Activated CD4-positive, alpha-beta T cell treated with anti-CD3 and anti-CD28 coated beads, Interleukin-2, Interleukin-6, amounts not matched to agents 100 ng/mL and 50 ng/mL, durations not matched to agents 16 hours and 8 hours (primary cell): ENCODE measurements at regions not wholly inside any gene's neighbourhood (a gene's known extent, or its start where the extent isn't known, plus 50 kb on each side); places are given as distances from the start of the nearest gene placed in this dataset.
"Not testable (repeated sequence)": the region's sequence is repeated elsewhere in the genome, so short reads cannot be mapped to it uniquely, and the experiment has no call there.

Experiments used
- DNase-seq: peaks from one replicate; pipeline ENCODE4 v3.0.0-alpha.2; 2020

GRCh38 chr13:106087201-106087600, 448.3 kb downstream of the EFNB2 start:
- no peak for DNase-seq

DNA sequence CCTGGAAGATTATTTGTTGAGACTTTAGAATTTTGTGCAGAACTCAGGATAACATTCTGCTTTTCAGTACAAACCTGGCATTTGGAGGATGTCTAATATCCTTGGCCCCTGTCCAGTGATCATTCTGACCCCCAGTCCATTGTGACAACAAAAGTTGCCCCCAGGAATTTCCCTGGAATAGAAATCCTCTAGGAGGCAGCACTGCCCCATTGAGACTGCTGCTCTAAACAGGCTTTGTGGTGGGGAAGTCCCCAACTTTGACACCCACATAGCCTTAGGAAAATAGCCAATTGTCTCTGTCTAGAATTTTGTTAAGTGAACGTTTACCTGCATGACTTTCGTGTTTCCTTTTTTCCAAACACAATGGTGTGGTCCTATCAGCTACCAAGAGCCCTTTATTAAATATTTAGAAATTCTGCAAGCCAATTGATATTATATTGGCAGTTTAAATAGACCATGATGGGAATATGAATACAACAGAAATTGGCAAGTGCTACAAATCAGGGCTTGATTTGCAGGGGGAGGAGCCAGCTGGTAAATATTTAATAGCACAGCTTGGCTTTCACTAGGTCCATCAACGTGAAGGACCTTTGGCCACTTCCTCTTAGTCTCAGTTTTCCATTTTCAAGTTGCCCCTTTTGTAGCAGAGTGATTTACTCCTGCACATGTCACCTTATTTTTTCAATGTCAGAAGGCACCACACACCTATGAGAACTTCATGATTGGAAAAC, 451.7 kb downstream of the EFNB2 start:
- peak; percentile 2 for DNase-seq

DNA sequence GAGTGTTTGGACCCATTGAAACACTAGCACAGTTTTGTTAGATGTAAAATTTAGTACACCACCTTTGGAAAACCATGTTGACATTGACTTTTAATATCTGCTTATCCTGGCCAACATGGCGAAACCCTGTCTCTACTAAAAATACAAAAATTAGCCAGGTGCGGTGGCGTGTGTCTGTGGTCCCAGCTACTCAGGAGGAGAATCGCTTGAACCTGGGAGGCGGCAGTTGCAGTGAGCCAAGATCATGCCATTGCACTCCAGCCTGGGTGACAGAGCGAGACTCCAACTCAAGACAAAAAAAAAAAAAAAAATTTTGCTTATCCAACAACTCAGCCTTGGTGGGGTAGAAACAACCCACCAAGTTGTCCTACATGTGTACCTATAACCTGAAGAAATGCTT, 454.2 kb downstream of the EFNB2 start:
- not testable (repeated sequence) for DNase-seq

- no peak for DNase-seq
These were observed 457.3 kb downstream of the EFNB2 start for GRCh38 chr13:106078191-106078590.

DNA sequence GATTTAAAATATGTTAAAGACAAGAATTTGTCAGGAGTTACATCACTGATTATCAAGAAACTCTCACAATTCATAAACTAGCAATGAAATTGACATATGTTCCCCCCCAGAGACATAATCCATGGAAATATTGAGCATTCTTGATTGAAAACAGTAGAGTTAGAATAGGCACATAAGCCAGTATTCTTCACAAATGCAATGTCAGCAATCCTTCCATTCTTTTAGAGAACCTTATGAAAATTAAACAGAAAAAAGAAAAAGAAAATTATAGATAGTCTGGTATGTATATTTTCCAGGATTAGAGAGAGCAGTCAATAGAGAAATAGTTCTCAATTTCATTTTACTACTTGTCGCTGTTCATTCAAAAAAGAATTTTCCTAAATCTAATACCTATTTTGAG, 458.4 kb downstream of the EFNB2 start:
- no peak for DNase-seq

- no peak for DNase-seq
These were observed 463.4 kb downstream of the EFNB2 start for GRCh38 chr13:106072014-106072413.

- no peak for DNase-seq
These were observed 471.7 kb downstream of the EFNB2 start for GRCh38 chr13:106063591-106064313.

DNA sequence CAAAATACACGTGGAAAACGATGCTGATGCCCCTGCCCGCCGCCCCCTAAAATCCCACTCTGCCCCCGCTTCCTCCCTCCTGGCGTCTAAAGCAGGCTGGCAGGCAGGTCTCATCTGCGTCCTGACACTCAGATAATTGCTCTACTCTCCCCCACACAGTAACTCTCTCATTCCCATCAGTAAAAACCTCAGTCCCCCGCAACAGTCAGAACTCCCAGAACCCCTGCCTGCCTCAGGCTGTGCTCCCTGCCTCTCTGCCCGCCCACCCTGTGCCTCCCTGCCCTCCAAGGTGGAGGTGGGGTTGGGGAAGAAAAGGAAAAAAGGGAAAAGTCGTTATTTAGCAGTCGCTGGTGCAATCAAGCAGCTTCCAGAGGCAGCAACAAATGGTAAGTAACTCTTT, 473.7 kb downstream of the EFNB2 start:
- DNase-seq = no peak

- no peak for DNase-seq
These were observed 478.6 kb downstream of the EFNB2 start for GRCh38 chr13:106056851-106057250.

GRCh38 chr13:106052200-106052767, 483.2 kb downstream of the EFNB2 start:
- no peak for DNase-seq

DNA sequence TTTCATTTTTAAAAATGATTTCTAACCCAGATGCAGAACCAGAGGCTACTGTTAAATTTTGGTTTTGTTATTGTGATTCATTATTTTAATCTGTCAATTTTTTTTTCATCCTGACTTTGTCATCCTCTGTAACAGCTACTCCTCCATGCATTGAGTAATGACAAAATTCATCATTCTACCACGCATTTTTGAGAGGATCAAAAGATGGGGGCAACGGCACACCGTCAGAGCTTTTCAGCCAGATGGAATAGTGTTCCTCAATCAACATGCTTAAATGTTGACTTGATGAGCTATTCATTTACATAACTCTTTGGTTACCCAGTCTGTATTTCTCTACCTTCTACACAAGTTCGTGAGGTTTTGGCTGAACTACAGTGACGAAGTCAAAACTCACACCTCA, 486.3 kb downstream of the EFNB2 start:
- DNase-seq = no peak

- DNase-seq = no peak
These were observed 487.1 kb downstream of the EFNB2 start for GRCh38 chr13:106048386-106048785.

GRCh38 chr13:106047859-106048258, 487.6 kb downstream of the EFNB2 start:
- no peak for DNase-seq

DNA sequence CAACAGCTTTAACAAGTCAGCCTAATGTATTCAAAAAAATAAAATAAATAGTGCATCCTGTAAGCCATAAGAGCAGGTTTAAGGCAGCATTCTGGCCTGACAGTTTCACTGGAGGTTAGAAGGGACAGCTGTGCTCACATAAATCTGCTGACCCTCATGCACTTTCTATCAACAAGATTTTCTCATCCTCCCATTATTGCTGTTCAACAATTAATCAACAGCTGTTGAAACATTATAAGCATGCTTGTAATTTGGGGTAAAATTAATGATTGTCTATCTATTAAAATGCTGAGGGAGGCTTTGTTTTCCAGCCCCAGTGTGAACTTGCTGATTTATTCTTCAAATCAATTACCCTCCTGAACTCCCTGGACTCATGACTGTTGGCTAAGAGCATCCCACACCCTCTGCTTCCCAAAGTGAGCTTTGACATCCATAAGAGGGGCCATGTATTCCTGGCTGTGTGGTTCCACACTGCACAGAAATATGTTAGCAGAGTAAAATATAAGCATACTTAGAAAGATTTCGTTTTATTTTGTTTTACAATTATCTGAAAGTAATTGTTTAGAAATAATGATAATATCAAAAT, 492.4 kb downstream of the EFNB2 start:
- no peak for DNase-seq

DNA sequence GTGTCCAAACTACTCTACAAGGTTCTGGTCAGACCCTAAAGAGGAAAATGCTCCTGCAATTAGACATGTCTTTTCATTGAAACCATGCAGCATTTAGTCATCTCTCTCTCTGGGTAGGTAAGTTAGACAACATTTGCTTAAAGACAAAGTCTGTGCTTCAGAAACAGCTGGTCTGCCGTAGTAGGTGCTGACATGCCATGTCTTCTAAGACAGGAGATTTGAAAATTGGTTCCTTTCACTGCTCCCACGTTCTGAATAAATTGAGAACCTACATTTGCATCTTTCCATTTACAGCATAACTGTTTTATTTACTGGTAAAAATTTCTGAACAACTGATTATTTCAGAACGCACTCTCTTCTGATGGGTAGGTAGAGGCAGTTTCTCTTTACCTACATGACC, 494.0 kb downstream of the EFNB2 start:
- no peak for DNase-seq

GRCh38 chr13:106038752-106039151, 496.7 kb downstream of the EFNB2 start:
- DNase-seq = no peak

GRCh38 chr13:106036870-106037269, 498.6 kb downstream of the EFNB2 start:
- no peak for DNase-seq

DNA sequence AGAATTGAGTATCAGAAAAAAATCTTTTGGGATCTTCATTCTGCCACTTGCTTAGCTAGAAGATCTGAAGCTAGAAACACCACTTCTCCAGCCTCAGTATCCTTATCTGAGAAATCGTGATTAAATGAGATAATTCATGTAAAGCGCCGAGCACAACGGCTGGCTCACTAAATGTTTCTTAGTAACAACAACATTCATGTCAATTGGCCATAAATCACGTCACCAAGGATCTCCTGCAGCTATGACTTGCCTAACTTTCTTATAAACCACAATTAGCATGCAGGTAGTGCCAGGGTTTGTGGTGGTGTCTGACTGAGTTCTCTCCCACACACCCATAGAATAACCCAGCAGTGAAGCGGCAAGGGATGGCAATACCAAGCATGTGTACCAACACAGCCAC, 501.3 kb downstream of the EFNB2 start:
- DNase-seq = no peak

DNA sequence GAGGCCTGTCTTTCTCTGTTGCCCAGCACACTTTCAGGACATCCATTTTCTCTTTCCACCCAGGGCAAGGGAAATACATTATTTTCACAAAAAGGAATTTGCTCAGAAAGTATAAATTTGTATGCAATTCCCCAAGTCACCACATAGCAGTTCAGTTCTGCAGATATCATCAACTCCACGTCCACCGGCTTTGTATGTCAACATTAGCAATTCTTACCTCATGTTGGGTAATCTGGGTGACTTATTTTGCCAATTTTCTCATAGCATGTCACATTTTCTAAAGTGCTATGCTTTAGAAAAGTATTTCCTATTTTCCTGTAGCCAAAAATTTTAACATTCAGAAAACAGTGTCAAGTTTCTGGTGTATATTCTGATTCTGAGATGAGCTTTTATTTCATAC, 501.8 kb downstream of the EFNB2 start:
- DNase-seq = no peak

- DNase-seq = no peak
These were observed 503.0 kb downstream of the EFNB2 start for GRCh38 chr13:106032441-106032840.

DNA sequence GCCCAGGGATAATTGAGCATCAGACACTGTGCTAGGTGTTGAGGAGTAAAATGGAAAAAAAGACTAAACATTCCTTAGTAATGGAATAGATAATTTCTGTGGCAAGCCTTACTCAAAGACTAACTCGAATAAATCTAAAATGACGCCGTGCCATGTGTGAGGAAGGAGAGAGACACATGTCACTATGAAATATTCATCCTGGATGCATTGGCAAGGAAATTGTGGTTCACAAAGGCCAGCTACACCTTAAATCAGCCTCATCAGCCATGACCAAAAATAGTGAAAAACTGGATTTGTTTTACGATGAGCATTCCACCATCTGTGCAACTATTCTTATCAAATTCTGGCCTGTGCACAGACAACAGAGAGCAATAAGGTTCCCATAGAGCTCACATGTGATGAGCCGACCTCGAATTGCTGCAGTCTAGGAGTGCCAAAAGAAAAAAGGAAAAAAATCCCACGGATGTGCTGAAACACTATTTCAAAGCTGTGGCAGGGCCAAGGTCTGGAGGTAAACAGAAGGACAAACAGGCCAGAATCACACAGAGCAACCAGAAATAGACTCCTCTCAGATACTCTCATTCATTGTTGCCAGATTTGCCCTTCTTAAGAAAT, 505.7 kb downstream of the EFNB2 start:
- no peak for DNase-seq

GRCh38 chr13:106028911-106029310, 506.6 kb downstream of the EFNB2 start:
- no peak for DNase-seq

DNA sequence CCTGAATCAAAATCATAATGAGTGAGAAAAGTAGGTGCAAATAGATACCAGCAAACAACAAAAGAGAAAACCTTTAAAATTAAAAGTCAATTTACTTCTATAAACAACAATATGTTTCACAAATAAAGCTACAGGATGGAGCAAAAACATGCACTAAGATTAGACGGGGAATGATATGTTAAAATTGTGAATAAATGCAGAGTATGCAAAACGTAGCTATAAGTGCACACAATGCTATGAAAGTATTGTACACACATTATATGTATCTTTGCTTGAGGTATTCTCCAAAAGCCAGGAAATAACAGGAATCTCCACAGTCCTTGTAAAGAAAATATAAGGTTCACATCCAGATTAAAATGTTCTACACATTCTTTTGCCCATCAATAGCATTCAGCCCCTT, 523.9 kb downstream of the EFNB2 start:
- DNase-seq = no peak

DNA sequence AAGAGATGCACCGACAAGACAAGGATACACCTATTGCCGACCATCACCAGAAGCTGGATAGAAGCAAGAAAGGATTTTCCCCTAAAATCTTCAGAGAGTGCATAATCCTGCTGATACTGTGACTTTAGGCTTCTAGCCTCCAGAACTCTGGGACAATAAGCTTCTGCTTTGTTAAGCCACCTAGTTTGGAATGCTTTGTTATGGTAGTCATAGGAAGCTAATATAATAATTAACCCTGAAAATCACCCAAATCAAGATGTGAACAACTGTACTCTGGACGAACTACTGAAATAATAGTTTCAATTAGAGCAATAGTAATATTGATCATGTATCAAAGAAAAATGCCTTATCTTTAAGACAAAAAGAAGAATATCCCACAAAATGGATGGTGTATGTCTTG, 524.6 kb downstream of the EFNB2 start:
- DNase-seq = no peak
